Right ventricle myocardium superior (tissue), 1 donor: ENCODE measurements at regions not wholly inside any gene's neighbourhood (a gene's known extent, or its start where the extent isn't known, plus 50 kb on each side); places are given as distances from the start of the nearest gene placed in this dataset.
"Not testable (repeated sequence)": the region's sequence is repeated elsewhere in the genome, so short reads cannot be mapped to it uniquely, and the experiment has no call there.

Experiments
- ATAC-seq: fragments of 200-7000 bp; cut with Tn5 transposase; one replicate; pipeline ENCODE4 v1.9.1; 2020; ENCODE audit warnings: mild to moderate bottlenecking; ENCODE audit not compliant: poor library complexity
- DNase-seq: peaks from one replicate; pipeline ENCODE4 v3.0.0-alpha.2; 2020
- intact Hi-C: fragments of 100-400 bp; cut with DNase I; formaldehyde crosslinking; loops from one replicate; pipeline ENCODE4 v1.11.2; 2022
- donor health status: DM: no; HTN: yes; CAD: no; lungs with severe emphysema.

DNA sequence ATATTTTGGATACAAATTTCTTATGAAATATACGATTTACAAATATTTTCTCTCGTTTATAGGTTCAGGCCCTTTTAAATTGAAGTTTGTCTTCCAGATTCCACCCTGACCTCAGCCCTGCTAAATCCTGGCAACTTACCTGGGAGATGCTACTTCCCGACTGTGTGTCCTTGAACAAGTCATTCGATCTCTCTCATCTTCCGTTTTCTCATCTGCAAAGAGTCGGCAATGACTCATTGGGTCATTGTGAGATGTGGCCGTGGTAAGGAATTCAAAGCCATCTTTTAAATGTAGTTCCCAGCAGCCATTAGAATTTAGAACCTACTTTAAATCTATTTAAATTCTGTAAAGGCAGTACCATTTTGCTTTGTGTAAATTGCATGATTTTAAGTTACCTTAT is 72.5 kb downstream of the LHX2 start:
- intact Hi-C loops = no loop called here
- DNase-seq (no peak), ATAC-seq (no peak)

DNA sequence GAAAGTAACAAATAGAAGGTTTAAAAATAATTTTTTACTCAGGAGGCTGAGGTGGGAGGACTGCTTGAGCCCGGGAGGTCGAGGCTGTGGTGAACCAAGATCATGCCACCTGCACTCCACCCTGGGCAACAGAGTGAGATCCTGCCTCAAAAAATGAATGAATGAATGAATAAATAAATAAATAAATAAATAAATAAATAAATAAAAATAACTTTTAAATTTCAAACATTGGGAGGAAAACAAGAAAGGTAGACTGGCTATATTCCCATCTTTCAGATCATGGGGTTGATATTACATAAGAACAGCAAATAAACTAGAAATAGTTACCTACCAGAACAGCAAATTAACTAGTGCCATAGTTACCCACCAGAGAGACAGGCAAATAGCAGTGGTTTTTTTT is 75.7 kb downstream of the LHX2 start:
- intact Hi-C loops = no loop called here
- no peak for DNase-seq
- ATAC-seq = no peak

DNA sequence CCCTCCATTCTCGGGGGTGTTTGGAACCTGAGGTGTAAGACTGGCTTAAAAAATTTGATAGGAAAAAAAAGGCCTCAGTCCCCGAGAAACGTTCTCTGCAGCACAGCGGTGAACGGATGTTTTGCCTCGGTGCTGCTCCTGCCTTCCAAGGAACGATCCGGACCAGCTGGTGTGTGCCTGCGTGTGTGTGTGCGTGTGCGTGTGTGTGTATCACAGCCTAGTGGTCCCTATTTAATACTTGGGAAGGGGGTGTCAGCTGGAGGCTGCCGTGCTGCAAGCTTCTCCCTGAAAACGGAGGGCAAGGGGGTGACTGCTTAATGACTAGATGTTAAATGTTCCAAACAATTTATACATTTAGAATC is 76.9 kb downstream of the LHX2 start:
- ATAC-seq (no peak), DNase-seq (no peak)
- intact Hi-C loops = no loop called here

DNA sequence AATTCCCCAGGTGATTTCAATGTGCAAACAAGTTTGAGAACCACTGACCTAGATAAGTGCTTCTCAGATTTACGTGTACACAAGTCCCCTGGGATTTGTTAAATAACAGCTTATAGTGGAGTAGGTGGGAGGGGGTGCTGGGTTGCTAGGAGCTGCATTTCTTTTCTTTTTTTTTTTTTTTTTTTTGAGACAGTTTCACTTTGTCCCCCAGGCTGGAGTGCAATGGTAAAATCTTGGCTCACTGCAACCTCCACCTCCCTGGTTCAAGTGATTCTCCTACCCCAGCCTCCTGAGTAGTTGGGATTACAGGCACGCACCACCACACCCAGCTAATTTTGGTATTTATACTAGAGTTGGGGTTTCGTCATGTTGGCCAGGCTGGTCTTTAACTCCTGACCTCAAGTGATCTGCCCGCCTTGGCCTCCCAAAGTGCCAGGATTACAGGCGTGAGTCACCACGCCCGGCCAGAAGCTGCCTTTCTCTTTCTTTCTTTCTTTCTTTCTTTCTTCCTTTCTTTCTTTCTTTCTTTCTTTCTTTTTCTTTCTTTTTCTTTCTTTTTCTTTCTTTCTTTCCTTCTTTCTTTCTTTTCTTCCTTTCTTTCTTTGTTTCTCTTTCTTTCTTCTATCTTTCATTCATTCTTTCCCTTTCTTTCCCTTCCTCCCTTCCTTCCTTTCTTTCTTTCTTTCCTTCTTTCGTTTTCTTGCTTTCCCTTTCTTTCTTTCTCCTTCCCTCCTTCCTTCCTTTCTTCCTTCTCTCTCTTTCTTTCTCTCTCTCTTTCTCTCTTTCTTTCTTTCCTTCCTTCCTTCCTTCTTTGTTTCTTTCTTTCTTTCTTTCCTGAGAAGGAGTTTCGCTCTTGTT is 78.3 kb downstream of the LHX2 start:
- intact Hi-C loops, DNase-seq, ATAC-seq: not testable (repeated sequence)

DNA sequence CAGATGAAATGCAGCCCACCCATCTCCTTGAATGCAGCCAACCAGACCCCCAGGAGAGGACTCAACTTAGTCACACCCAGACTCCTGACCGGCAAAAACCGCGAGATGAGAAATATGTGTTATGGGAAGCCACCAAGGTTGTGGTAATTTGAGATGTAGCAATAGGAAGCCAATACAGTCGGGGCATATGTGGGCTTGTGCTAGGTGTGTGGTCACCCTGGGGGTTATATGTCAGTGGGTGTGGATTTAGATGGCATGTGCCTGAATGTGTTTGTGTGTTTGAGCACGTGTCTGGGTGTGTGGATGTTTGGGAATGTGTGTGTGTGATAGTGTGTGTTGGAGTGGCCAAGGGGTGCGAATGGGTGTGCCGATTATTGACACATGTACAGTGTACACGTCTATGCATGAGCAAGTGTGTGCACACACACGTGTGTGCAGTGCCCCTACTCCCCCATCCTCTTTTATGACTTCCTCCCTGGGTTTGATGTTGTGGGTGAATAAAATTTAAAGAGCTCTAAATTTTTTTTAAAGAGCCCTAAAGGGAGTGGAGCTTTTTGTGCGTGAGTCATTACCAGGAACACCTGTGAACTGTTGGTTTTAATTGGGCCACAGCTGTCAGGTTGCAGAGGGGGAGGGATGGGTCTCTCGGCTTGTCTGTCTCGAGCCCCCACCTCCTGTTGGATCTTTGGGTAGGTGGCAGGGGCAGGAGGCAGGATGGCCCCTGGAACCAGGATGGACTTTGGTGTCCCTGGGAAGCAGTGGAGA is 86.8 kb downstream of the LHX2 start:
- intact Hi-C loops = no loop called here
- no peak for ATAC-seq
- DNase-seq = no peak

DNA sequence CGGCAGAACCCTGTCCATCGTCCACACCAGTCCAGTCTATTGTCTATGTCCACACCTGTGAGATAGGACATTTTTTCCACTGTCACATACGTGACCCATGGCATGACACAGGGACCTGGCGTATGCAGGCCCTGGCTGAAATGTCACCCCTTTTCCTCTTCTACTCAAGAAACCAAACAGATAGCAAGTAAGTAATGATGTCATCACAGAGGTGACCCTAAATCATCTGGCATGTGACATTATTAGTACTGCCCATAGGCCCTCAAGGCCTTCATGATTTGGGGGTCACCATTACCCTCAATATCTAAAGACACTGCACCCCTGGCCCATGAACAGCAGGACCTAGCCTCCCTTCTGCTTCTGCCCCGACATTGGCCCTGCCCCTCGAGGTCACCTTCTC is 88.3 kb downstream of the LHX2 start:
- intact Hi-C loops = no loop called here
- DNase-seq (no peak), ATAC-seq (no peak)

DNA sequence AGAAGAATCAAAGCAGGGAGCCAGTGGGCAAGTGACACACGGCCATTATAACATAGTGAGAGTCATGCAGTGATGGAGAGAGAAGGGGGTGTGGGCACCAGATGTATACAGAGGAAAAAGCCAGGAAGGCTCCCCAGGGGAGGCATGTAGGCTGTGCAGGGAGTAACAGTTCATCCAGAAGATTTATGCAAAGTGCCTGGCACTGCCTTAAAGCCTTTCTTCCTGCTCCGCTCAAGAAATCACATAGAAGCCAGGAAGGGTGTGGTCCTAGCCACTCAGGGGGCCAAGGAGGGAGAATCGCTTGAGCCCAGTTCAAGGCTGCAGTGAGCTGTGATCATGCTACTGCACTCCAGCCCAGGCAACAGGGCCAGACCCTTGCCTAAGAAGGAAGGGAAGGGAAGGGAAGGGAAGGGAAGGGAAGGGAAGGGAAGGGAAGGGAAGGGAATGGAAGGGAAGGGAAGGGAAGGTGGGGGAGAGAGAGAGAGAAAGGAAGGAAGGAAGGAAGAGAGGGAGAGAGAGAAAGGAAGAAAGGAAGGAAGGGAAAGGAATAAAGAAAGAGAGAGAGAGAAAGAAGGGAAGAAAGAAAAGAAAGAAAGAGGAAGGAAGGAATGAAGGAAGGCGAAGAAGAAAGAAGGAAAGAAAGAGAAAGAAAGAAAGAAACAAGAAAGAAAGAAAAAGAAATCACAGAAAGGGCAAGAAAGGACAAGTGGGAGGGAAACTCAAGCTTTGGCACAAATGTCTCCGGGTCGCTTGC is 89.8 kb downstream of the LHX2 start:
- intact Hi-C loops = no loop called here
- ATAC-seq (no peak), DNase-seq (no peak)

DNA sequence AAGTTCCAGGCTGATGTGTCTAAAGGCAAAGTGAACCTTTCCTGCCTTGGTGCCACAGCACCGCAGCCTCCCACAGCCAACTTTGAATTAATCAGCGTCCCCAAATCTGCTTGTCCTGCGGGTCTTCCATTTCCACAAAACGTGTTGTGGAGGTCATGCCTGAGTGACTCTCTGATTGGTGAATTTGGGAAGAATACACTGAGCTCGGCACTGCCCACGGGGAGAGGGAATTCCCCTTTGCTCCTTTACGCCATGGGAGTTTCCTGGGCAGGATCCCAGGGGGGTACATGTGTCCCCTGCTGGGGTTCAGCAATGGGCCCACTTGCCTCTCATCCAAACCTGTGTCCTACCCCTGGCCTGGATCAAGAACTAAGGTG is 90.4 kb downstream of the LHX2 start:
- ATAC-seq = no peak
- no peak for DNase-seq
- intact Hi-C loops = no loop called here

DNA sequence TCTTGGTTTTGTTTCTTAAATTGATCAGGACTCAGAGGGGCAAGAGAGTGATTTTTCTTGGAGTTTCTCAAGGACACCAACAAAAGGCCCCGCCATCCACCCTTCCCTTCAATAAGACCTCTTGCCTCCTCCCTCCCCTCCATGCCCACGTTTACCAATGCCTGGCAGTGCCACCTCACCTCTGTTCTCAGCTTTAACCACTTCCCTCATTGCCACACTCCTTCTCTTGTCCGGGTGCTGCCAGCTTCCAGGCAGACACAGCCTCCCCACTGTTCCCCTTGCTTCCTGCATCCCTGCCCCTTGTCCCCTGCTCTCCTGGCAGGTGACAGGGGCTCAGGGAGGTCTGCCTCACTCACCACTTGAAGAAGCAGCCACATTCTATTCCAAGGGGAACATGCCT is 90.8 kb downstream of the LHX2 start:
- no peak for ATAC-seq
- intact Hi-C loops = no loop called here
- no peak for DNase-seq

DNA sequence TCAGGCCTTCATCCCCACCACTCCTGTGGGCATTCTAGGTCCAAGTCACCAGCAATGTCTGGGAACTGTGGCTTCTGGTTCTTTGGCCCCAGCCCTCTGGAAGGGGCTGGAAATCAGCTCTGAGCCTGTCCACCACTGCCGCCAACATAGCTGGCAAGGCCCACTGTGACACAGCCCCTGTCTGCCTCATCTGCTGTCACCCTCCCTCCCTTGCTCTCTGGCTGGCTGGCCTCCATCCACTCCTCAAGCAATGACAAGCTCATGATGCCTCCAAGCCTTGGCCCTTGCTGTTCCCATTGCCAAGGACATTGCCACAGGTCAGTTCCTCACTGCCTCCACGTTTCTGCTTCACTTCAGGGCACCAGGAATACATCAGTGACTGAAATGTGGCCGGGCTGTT is 93.7 kb downstream of the LHX2 start:
- DNase-seq (peak; percentile 48), ATAC-seq (peak; percentile 81)
- intact Hi-C loops = no loop called here

DNA sequence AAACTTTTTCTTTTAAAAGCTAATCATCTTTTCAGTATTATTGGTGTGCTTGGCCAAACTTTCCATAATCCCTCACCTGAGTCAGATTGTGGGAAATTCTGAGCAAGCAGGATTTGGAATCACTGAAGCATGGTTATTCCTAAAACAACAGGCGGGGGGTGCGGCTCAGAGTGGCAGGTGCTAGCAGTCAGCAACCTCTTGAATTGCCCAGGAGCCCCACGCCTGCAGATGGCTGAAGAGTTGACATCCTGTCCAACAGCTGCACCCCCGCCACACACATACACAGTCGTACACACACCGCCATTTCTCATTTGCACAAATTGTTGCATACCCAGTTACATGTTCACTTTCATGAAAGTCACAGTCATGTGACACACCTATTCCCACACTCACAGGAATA is 96.6 kb downstream of the LHX2 start:
- intact Hi-C loops = no loop called here
- DNase-seq (no peak), ATAC-seq (no peak)

DNA sequence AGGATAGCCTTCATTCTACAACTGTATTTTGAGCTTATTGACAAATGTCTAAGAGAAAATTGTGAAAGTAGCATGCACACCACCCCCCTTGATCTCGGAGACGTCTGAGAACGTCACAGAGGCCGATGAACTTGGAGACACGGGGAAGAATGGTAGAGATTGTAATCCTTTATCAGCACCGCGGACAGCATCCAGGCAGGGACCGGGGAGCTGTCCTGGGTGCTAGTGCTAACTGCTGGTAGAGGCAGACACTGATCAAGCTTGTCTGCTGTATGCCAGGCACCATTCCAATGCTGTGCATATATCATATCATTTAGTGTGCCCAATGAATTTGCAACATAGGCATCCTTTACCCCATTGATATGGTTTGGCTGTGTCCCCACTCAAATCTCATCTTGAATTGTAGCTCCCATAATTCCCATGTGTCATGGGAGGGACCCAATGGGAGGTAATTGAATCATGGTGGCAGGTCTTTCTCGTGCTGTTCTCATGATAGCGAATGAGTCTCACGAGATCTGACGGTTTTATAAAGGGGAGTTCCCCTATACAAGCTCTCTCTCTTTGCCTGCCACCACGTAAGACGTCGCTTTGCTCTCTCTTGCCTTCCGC is 98.8 kb downstream of the LHX2 start:
- DNase-seq (peak; percentile 67), ATAC-seq (peak; percentile 43)
- intact Hi-C loops = no loop called here

DNA sequence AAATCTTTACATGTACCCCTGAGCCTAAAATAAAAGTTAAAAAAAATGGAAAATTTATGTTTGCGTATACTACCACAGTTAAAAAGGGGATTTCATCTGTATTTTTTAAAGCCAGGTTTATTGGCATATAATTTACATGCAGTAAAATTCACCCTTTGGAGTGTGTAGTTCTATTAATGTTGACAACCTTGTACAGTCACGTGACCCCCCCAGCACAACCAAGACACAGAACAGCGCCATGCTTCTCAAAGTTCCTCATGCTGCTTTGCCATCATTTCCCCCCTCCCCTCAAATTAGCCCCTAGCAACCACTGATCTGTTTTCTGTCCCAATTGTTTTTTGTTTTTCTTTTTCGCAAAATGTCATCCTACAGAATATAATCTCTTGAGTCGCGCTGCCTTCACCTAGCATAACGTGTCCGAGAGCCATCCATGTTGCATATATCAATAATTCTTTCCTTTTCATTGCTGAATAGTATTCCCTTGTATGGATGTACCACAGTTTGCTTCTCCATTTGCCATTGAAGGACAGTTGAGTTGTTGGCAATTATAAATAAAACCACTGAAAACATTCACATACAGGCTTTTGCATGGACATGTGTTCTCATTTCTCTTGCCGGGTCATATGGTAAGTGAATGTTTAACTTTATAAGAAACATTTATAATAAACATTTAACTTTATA is 105.3 kb downstream of the LHX2 start:
- ATAC-seq = no peak
- DNase-seq = no peak
- intact Hi-C loops = no loop called here

DNA sequence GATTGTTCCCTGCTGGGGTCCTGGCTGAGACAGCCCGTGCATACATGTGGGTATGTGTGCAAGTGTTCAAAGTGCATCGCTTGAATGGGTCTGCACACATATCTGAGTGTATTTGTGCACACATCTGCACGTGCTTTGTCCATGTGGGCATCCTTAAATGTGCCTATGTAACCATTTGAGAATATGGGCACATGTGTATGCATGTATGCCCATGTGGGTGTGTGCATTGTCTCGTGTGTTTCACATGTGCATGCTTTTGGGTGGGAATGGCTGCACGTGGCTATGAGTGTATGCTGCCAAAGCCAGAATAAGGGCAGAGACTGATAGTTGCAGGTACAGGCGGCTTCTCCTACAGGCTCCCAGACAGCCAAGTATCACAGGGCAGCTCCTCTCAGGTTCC is 107.3 kb downstream of the LHX2 start:
- ATAC-seq (no peak), DNase-seq (no peak)
- intact Hi-C loops = no loop called here

DNA sequence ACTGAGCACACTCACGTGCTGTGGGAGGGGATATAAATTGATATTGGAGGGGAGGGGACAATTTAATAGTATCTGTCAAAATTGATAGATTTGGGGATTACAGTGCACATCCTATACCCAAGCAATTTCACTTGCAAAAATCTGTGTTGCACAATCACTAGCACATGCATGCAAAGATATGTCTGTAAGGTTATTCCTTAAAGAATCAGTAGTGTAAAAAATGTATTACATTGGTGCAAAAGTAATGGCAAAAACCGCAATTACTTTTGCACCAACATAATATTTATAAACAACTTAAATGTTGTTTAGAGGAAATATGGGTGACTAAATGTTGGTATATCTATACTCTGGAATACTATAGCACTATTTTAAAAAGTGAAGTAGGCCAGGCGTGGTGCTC is 108.7 kb downstream of the LHX2 start:
- ATAC-seq (no peak), DNase-seq (no peak)
- intact Hi-C loops = no loop called here

DNA sequence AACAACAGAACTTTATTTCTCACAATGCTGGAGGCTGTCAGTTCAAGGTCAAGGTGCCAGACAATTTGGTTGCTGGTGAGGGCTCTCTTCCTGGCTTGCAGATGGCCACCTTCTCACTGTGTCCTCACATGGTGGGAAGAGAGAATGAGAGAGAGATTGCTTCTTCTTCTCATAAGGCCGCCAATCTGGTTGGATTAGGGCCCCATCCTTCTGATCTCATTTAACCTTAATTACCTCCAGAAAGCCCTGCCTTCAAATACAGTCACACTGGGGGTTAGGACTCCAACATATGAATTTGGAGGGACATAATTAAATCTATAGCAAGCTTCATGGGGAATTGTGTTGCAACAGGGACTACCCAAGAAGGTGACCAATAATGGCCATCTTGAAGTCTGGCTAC is 110.2 kb downstream of the LHX2 start:
- no peak for ATAC-seq
- DNase-seq = no peak
- intact Hi-C loops = no loop called here

DNA sequence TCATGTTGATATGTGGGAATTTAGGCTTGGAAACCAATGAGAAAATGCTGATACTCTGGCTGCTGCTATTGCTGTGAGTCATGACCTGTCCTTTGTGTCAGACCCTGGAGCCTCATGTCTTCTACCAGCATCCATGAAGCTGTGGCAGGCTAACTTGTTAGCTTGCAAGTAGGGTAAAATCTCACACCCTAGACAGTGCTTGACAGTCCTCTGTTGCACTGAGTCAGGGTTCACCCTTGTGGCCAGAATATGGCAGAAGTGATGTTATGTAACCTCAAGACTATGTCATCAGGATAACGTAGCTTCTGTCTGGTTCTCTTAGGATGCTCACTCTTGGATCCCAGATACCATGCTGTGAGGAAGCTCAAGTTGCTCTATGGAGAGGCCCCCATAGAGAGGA is 110.8 kb downstream of the LHX2 start:
- intact Hi-C loops = no loop called here
- no peak for DNase-seq
- ATAC-seq = no peak

DNA sequence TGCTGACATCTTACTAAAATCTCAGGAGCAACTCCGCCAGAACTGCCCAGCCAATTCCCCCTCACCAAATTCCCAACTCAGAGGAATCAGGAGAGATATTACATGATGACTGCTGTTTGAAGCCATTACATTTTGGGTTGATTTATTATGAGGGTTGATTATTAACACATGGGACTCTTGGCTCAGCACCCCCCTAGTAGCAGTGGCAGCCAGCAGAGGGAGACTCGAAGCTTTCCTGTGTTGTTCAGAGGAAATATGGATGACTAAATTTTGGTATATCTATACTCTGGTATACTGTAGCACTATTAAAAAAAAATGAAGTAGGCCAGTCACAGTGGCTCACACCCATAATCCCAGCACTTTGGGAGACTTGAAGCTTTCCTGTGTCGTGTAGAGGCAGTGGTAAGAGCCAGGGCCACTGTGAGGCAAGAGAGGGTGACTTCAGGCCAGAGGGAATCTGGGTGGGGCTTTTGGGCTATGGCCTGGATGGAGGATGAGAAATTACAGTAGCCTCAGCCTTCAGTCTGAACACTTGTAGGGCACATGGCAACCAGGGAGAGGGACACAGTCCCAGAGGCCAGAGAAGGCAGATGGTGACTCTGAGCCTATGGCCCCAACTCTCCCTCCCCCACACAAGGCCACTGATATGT is 111.4 kb downstream of the LHX2 start:
- intact Hi-C loops = no loop called here
- ATAC-seq = no peak
- DNase-seq = no peak
